ENCODE measurements at regions not wholly inside any gene's neighbourhood (a gene's known extent, or its start where the extent isn't known, plus 50 kb on each side); places are given as distances from the start of the nearest gene placed in this dataset.

DNA sequence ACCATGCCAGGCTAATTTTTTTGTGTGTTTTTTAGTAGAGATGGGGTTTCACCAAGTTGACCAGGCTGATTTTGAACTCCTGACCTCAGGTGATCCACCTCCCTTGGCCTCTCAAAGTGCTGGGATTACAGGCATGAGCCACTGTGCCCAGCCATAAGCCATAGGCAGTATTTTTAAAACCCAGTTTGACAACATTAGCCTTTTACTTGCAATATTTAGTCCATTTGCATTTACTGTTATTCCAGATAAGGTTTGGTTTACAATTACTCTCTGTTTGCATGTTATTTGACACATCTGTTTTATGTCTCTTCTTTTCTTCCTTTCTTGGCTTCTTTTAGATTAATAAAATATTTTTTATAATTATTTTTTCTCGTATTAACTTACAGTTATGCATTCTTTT is 83.6 kb upstream of the EPHB3 start:
- WGBS, 3 donors, result 80 to 90% (median 86%) methylated on average over 1 of the region's 1 CpG
- DNase-seq, result no peak

DNA sequence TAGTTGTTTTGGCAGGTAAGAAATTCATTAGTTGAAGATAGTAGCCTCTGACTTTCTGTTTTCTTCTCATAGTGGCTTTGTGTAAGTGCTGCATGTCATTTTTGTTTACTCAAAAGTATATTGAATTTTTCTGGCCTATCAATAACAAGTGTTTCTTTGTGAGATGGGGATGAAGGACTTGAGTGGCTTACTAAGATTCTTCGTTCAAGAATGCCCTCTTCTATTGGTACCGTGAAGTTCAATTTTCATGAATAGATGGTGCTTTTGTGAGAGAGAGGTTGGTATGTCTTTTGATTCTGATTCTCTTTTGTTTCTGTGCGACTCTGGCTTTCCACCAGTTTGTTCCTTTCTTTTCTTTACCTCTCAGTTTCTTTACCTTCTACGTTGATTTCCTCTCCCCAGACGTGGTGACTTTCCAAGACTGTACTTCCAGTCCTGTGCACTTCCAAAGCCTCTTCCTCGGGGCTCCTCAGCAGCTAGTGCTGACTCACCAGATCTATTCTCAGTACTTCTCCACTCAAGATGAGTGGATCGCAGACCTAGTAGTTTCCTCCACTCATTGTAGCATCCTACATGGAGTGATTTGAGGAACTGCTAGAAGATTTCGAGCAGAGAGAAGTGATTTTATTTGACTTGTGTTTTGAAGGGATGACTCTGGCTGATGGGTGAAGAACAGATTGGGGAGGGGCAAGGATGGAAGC is 82.0 kb upstream of the EPHB3 start:
- Histone ChIP-seq H3K4me3 (no peak overlapping the region), H3K27ac (no peak overlapping the region), H3K9me3 (no peaks in the 10 kb centered on the region), H3K36me3 (no peaks in the 10 kb centered on the region), H3K4me1 (ENCODE audit: insufficient read depth) (no peaks in the 10 kb centered on the region), H3K27me3 (peaks cover 2% of the 10 kb centered on the region)
- TF ChIP-seq, protein P1, sequence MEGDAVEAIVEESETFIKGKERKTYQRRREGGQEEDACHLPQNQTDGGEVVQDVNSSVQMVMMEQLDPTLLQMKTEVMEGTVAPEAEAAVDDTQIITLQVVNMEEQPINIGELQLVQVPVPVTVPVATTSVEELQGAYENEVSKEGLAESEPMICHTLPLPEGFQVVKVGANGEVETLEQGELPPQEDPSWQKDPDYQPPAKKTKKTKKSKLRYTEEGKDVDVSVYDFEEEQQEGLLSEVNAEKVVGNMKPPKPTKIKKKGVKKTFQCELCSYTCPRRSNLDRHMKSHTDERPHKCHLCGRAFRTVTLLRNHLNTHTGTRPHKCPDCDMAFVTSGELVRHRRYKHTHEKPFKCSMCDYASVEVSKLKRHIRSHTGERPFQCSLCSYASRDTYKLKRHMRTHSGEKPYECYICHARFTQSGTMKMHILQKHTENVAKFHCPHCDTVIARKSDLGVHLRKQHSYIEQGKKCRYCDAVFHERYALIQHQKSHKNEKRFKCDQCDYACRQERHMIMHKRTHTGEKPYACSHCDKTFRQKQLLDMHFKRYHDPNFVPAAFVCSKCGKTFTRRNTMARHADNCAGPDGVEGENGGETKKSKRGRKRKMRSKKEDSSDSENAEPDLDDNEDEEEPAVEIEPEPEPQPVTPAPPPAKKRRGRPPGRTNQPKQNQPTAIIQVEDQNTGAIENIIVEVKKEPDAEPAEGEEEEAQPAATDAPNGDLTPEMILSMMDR (IDR thresholded peaks at IDR 0.05), result no peak
- TF ChIP-seq EP300 (IDR thresholded peaks at IDR 0.05) (no peak), POLR2A (IDR thresholded peaks at IDR 0.05) (no peak)
- 84 to 88% (median 86%) methylated on average over 8 of the region's 8 CpGs for WGBS, 3 donors
- intact Hi-C loops (cut with DNase I), result no loop called here
- no peak for DNase-seq

More for the DNA sequence above, 83.6 kb upstream of the EPHB3 start:
- intact Hi-C loops (cut with DNase I), result no loop called here
- Histone ChIP-seq H3K4me1 (ENCODE audit: insufficient read depth) (no peaks in the 10 kb centered on the region), H3K27ac (no peak overlapping the region), H3K27me3 (peaks cover 2% of the 10 kb centered on the region), H3K36me3 (no peaks in the 10 kb centered on the region), H3K9me3 (no peaks in the 10 kb centered on the region), H3K4me3 (no peak overlapping the region)
- TF ChIP-seq POLR2A (IDR thresholded peaks at IDR 0.05), result no peak
- TF ChIP-seq, protein P1 (IDR thresholded peaks at IDR 0.05), result no peak
- TF ChIP-seq EP300 (IDR thresholded peaks at IDR 0.05), result no peak

DNA sequence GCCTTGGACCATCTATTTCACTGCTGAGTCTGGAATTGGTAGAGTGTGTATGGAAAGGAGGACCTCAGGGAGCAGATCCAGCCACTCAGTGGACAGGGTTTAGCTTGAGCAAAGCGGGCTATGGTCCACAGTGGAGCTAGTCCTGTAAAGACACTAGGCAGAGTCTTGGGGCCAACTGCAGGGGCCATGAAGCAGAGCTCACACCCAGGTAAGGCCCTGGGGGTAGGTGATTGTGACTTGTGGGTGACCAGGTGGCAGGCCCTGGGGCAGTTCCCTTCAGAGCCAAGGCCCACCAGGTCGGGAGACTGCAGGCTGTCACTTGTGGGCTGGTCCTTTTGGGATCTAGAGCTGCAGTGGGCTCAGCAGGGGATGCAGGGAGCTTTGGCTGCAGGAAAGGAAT is 80.8 kb upstream of the EPHB3 start:
- no peak for DNase-seq

DNA sequence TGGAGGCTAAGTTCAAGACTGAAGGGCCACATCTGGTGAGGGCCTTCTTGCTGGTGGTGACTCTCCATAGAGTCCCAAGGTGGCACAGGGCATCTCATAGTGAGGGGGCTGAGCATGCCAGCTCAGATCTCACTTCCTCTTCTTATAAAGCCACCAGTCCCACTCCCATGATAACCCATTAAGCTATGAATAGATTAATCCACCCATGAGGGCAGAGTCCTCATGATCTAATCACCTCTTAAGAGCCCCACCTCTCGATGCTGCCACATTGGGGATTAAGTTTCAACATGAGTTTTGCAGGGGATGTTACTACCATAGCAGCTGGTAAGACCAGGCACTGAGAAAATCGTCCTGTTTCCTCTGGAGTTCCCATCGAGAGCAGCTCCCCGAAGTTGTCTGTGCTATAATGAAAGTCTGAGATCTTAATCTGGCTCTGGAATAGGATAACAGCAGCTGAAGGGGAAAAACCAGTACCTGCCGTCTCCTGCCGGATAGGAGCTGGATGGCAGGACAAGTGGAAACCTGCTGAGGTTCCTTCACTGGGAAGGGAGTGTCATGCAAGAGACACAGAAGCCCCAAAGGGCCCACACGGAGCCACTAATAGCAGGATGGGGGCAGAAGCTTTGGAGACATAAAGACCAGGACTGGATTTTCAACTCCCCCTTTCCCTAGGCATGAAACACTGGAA is 79.5 kb upstream of the EPHB3 start:
- no peaks in the 10 kb centered on the region for H3K4me1 ChIP-seq (ENCODE audit: insufficient read depth)
- WGBS, 3 donors, result 73 to 89% (median 85%) methylated on average over 7 of the region's 7 CpGs
- H3K4me3 ChIP-seq, result no peak overlapping the region
- H3K36me3 ChIP-seq, result no peaks in the 10 kb centered on the region
- intact Hi-C loops (cut with DNase I), result no loop called here
- H3K9me3 ChIP-seq, result no peaks in the 10 kb centered on the region
- no peak overlapping the region for H3K27ac ChIP-seq
- no peaks in the 10 kb centered on the region for H3K27me3 ChIP-seq
- TF ChIP-seq, protein P1 (IDR thresholded peaks at IDR 0.05), result no peak
- DNase-seq, result no peak

More for the DNA sequence above, 80.8 kb upstream of the EPHB3 start:
- intact Hi-C loops (cut with DNase I), result no loop called here
- Histone ChIP-seq H3K9me3 (no peaks in the 10 kb centered on the region), H3K36me3 (no peaks in the 10 kb centered on the region), H3K4me3 (no peak overlapping the region), H3K27me3 (peaks cover 2% of the 10 kb centered on the region), H3K4me1 (ENCODE audit: insufficient read depth) (no peaks in the 10 kb centered on the region), H3K27ac (no peak overlapping the region)
- 84 to 93% (median 92%) methylated on average over 2 of the region's 2 CpGs for WGBS, 3 donors
- TF ChIP-seq POLR2A (IDR thresholded peaks at IDR 0.05), result no peak
- no peak for TF ChIP-seq EP300 (IDR thresholded peaks at IDR 0.05)
- TF ChIP-seq, protein P1 (IDR thresholded peaks at IDR 0.05), result no peak

Measured in ovary (tissue), 7 donors.